ENCODE measurements at regions not wholly inside any gene's neighbourhood (a gene's known extent, or its start where the extent isn't known, plus 50 kb on each side); places are given as distances from the start of the nearest gene placed in this dataset.

DNA sequence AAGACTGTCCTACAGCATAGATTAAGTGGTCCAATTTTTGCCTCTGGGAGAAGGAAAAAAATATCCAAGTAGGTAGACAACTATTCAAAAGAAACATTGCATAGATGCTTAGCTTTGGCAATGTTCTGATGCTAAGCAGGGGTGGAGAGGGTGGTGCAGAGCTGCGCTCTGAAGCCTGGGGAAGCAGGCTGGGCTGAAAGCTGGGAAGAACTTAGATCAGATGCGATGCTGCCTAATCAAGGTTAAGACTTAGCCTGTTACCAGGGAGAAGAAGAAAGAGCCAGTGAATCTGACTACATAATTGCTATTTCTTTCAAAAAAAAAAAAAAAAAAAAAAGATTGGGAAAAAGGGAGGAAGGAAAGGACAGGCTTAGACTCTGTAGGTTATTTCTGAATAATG lies 89.0 kb upstream of the SCOC start:
- ATAC-seq (ENCODE audit: low FRiP score) (no peak), DNase-seq (ENCODE audit: low spot score) (no peak)
- TF ChIP-seq, protein P1, sequence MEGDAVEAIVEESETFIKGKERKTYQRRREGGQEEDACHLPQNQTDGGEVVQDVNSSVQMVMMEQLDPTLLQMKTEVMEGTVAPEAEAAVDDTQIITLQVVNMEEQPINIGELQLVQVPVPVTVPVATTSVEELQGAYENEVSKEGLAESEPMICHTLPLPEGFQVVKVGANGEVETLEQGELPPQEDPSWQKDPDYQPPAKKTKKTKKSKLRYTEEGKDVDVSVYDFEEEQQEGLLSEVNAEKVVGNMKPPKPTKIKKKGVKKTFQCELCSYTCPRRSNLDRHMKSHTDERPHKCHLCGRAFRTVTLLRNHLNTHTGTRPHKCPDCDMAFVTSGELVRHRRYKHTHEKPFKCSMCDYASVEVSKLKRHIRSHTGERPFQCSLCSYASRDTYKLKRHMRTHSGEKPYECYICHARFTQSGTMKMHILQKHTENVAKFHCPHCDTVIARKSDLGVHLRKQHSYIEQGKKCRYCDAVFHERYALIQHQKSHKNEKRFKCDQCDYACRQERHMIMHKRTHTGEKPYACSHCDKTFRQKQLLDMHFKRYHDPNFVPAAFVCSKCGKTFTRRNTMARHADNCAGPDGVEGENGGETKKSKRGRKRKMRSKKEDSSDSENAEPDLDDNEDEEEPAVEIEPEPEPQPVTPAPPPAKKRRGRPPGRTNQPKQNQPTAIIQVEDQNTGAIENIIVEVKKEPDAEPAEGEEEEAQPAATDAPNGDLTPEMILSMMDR (IDR thresholded peaks at IDR 0.05): no peak

DNA sequence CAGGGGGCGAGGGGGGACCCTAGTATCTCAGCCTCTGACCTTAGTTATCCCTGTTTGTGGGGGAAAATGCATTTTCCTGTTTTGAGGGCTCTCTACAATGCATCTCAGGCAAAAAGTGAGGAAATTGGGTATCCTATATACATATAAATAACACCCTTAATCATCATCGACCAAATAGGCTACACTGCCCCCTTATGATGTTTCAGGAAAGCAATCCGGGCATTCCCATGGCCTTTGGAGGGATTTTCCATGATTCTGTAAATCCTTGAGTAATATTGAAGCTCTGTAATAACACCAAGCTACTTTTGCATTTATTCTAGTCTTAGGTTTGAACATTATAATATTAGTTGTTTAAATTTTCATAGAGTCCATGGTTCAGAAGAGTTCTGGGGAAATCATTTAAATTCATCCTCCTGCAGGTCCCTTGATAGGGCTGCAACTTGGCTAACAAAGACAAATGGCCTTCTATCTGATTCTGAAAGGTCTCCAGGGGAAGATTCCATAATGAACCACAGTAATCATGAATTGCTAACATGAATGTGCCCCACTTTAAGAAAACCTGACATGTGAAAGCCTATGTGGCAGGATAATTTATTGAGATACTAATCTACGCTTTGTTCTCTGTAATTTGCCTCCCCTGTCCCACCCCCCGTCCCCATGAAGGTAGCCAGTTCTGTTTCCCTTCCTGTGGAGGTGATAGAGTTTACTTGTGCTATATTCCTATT lies 91.5 kb upstream of the SCOC start:
- TF ChIP-seq, protein P1 (IDR thresholded peaks at IDR 0.05): no peak
- ATAC-seq (ENCODE audit: low FRiP score): no peak
- DNase-seq (ENCODE audit: low spot score): no peak

DNA sequence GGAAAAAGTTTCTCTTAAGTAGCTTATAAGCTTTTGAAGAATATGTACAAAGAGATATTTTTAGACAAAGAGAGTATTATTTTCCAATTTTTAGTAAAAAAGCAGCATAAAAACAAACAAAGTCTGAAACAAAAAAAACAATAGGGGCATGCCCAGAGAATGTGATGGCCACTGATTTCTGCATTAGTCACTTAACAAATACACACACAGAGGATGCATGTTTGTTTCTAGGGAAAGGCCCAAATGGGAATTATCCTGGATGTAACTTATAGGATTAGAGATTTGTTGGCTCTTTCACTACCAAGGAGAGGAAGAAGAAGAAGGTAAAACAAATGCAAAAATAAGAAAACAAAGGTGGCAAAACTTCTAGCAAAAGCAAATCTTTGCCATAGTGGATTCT lies 95.9 kb upstream of the SCOC start:
- ATAC-seq (ENCODE audit: low FRiP score): no peak

DNA sequence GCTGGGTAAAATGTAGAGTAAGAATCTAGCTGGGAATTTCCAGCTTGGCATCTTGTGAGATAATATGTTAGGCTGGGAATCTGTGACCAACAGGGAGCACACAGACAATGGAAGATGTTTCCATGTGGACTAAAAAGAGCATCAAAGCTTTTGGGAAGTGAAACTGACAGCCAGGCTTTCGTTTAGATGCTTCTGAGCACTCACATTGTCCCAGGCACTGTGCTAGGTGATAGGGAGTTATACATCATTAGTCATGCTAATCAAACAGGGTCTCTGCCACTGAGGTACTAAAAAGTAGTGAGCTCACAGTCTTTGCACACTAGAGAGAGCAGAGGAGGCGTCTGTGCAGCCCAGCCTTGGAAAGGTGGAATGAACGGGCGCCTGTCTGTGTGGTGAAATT lies 101.9 kb upstream of the SCOC start:
- ATAC-seq (ENCODE audit: low FRiP score) (no peak), DNase-seq (ENCODE audit: low spot score) (no peak)
- TF ChIP-seq, protein P1 (IDR thresholded peaks at IDR 0.05): no peak

More for the DNA sequence above, 95.9 kb upstream of the SCOC start:
- TF ChIP-seq, protein P1 (IDR thresholded peaks at IDR 0.05): no peak
- no peak for DNase-seq (ENCODE audit: low spot score)

DNA sequence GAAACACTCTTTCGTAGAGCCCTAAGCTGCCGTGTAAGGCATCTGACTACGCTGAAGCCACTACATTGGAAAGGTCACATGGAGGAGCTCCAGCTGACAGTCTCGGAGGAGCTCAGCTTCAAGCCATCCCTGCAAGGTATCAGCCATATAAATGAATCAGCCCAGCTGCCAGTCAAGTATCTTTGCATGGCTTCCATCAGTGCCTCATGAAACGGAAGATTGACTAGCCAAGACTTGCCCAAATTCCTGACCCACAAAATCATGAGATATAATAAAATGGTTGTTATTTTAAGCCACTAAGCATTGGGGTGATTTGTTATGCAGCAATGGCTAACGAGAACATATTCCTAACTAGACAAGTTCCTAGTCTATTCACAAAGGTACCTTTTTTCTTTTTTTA lies 104.1 kb upstream of the SCOC start:
- no peak for ATAC-seq (ENCODE audit: low FRiP score)
- TF ChIP-seq, protein P1 (IDR thresholded peaks at IDR 0.05): no peak

DNA sequence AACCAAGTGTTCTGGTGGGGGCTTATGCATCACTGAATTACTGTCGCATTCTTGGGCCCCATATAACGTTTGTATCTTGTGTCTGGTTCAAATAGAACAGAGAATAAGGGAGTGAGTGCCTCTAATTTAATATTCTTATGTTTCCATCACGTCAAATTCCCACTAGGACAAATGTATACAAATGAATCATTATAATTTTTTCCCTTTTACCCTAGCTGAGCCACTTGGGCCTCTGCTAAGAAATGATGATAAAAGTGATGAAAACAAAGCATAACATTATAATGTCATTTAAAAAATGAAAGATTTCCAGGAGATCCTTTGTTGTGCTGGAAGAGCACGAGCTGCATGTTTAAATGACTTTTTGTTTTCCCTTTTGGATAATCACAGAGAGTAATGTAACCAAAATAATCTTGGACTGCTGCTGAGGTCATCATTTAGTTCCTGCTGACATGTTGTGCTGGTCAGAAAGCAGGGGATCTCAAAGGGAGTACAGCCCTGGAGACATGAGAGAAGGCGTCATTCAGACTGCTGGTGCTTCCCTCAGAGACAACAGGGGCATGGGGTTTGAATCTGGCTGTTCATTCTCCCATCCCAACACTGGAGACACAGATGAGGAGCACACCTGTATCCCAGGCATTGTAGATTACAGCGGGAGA lies 105.1 kb upstream of the SCOC start:
- TF ChIP-seq, protein P1 (IDR thresholded peaks at IDR 0.05): no peak
- ATAC-seq (ENCODE audit: low FRiP score) (no peak), DNase-seq (ENCODE audit: low spot score) (no peak)

More for the DNA sequence above, 104.1 kb upstream of the SCOC start:
- DNase-seq (ENCODE audit: low spot score): no peak

DNA sequence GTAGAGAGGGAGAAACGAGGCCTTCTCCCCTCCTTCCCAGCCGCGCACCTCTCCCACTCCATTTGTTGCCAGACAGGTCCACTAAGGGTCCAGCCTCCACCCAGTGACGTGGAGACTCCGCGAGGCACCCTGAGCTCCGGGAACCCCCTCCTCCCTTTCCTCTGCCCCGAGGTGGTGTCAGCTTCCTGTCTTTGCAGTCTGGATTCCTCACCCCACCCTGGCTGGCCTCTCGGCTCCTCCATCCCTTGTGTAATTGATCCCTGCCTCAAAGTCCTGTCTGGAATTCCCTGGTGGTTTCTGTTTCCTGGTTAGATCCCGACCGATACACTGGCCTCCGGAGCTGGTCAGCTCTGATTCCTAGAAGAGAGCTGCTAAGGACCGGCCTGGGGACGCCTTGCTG lies 105.9 kb upstream of the SCOC start:
- TF ChIP-seq, protein P1 (IDR thresholded peaks at IDR 0.05): no peak
- ATAC-seq (ENCODE audit: low FRiP score) (no peak), DNase-seq (ENCODE audit: low spot score) (no peak)

Data from omental fat pad (tissue), 3 donors.